Subcutaneous abdominal adipose tissue (tissue), 5 donors: ENCODE measurements at regions not wholly inside any gene's neighbourhood (a gene's known extent, or its start where the extent isn't known, plus 50 kb on each side); places are given as distances from the start of the nearest gene placed in this dataset.
"Not testable (repeated sequence)": the region's sequence is repeated elsewhere in the genome, so short reads cannot be mapped to it uniquely, and the experiment has no call there.

Experiments used
- H3K27ac ChIP-seq: one replicate; pipeline ENCODE4 v1.7.0; 2013; ENCODE audit warnings: low read depth, mild to moderate bottlenecking, inconsistent platforms, low read length, moderate library complexity
- H3K27me3 ChIP-seq, 5 donors: one replicate each; pipeline ENCODE4 v1.7.0; 2013; ENCODE audit warnings: low read length in 5 of 5, inconsistent platforms in 1 of 5; ENCODE audit not compliant: control insufficient read depth in 5 of 5, insufficient read depth in 4 of 5
- H3K36me3 ChIP-seq, 5 donors: one replicate each; pipeline ENCODE4 v1.7.0; 2013; ENCODE audit warnings: low read length in 5 of 5; ENCODE audit not compliant: control insufficient read depth in 5 of 5, insufficient read depth in 5 of 5
- H3K4me1 ChIP-seq, 5 donors: one replicate each; pipeline ENCODE4 v1.7.0; 2013; ENCODE audit warnings: low read length in 5 of 5, mild to moderate bottlenecking in 3 of 5, moderate library complexity in 1 of 5; ENCODE audit not compliant: control insufficient read depth in 5 of 5, insufficient read depth in 5 of 5
- H3K4me3 ChIP-seq, 5 donors: one replicate each; pipeline ENCODE4 v1.7.0; 2013; ENCODE audit warnings: low read length in 5 of 5, low read depth in 1 of 5
- H3K9ac ChIP-seq, 5 donors: one replicate each; pipeline ENCODE4 v1.7.0; 2013; ENCODE audit warnings: low read length in 5 of 5, mild to moderate bottlenecking in 4 of 5, moderate library complexity in 3 of 5
- H3K9me3 ChIP-seq, 5 donors: one replicate each; pipeline ENCODE4 v1.7.0; 2013; ENCODE audit warnings: low read length in 5 of 5; ENCODE audit not compliant: control insufficient read depth in 5 of 5
- donor health status: healthy.
- donor health status: healthy.
- donor health status: healthy.
- donor health status: healthy.
- donor health status: healthy.

DNA sequence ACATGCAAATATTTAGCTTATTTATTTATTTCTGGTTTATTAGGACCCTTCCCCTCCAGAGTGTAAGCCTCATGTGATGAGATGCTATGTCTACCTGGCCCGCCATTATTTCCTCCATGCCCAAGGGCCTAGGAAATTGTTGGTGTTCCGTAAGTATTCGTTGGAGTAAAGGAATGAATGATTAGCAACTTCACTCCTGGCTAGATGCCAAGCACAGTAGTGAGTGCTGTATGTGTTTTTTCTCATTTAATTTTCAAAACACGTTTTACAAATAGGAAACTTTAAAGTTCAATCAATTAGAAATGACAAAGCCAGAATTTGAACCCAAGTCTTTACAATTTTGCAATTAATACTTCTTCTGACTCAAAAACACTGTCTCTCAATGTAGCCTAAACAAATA is 253.8 kb downstream of the BCAT1 start:
- Histone ChIP-seq H3K27ac (no peak overlapping the region), H3K9me3 (no peaks in the 10 kb centered on the region), H3K36me3 (no peaks in the 10 kb centered on the region), H3K4me1 (peaks cover 0 to 33% (median 0%) of the 10 kb centered on the region in 5 donors), H3K27me3 (no peaks in the 10 kb centered on the region), H3K4me3 (no peak overlapping the region), H3K9ac (no peak overlapping the region)

DNA sequence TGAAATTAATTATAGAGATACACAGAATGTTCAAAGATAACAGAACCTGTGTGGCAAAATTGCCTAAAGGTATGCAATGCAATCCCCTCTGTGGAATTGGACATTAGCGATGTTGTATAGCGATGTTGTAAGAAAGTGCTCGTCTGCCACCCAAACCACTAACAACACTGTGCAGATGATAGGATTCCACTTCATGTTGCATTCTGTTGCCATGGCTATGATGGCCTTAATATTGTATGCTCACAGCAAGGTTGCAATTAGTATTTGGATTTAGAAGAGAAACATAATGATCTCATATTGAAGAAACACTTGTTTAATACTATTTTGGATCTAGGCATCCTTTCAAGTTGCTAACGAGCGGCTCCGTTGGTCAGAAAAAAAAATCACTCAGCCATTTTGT is 260.3 kb downstream of the BCAT1 start:
- no peak overlapping the region for H3K9ac ChIP-seq
- H3K27ac ChIP-seq = no peak overlapping the region
- H3K4me3 ChIP-seq = no peak overlapping the region
- no peaks in the 10 kb centered on the region for H3K4me1 ChIP-seq
- no peaks in the 10 kb centered on the region for H3K36me3 ChIP-seq
- no peaks in the 10 kb centered on the region for H3K9me3 ChIP-seq
- H3K27me3 ChIP-seq = no peaks in the 10 kb centered on the region

DNA sequence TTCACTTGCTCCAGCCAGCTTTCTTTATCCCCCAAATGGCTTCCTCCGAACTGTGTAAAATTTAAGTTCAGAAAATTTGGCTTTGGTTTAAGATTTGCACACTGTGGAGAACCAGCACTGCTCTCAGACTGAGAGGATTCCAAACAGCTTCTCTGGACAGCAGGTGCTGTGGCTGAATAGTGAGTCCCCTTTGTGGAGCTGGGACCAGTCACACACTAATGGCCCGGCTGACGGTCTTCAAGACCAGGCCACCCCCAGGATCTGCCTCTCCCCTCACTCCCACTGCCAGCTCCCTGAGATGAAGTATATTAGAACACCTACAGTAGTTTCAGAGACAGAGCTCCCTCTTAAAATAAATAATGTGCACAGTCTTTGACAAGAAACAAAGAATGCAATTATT is 267.3 kb downstream of the BCAT1 start:
- H3K9me3 ChIP-seq = no peaks in the 10 kb centered on the region
- no peaks in the 10 kb centered on the region for H3K36me3 ChIP-seq
- H3K9ac ChIP-seq = no peak overlapping the region
- H3K27ac ChIP-seq = no peak overlapping the region
- H3K4me3 ChIP-seq = no peak overlapping the region
- peaks cover 0 to 8% (median 4%) of the 10 kb centered on the region in 5 donors for H3K4me1 ChIP-seq
- no peaks in the 10 kb centered on the region for H3K27me3 ChIP-seq

GRCh38 chr12:24679126-24679525 is 269.8 kb downstream of the BCAT1 start:
- H3K36me3 ChIP-seq = no peaks in the 10 kb centered on the region
- H3K4me1 ChIP-seq = peaks cover 0 to 8% (median 4%) of the 10 kb centered on the region in 5 donors
- no peaks in the 10 kb centered on the region for H3K27me3 ChIP-seq
- no peak overlapping the region for H3K4me3 ChIP-seq
- H3K9ac ChIP-seq = no peak overlapping the region
- H3K27ac ChIP-seq = no peak overlapping the region
- peaks cover 0 to 2% (median 0%) of the 10 kb centered on the region in 5 donors for H3K9me3 ChIP-seq

DNA sequence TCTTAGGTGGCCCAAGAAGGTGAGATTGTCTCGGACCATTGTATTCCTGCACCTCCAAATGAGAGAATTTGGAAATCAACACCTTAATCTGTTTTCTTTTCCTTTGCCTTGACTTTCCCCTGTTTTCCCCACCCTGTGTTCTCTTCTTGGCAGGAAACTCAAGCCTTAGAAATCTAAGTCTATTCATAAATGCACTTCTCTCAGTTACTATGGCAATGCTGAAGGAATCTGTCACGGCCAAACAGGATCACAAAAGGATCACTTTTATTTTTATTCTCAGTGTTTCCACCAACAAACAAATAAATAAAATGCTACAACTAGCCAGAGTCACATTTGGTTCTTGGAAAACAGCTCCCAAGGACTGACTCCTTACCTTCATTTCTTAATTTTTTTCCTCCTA is 270.5 kb downstream of the BCAT1 start:
- Histone ChIP-seq H3K4me1 (peaks cover 0 to 8% (median 4%) of the 10 kb centered on the region in 5 donors), H3K4me3 (no peak overlapping the region), H3K27ac (no peak overlapping the region), H3K27me3 (no peaks in the 10 kb centered on the region), H3K36me3 (no peaks in the 10 kb centered on the region), H3K9me3 (peaks cover 0 to 2% (median 0%) of the 10 kb centered on the region in 5 donors), H3K9ac (no peak overlapping the region)

DNA sequence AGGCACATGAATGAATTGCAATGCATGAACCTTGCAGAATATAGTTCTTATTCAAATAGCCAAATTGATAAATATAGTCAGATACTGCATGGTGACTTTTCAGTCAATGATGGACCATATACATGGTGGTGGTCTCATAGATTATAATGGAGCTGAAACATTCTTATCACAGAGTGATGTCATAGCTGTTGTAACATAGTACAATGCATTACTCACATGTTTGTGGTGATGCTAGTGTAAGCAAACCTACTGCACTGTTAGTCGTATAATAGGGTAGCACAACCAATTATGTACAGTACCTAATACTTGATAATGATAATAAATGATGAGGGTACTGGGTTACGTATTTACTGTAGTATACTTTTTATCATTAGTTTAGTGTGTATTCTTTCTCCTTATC is 280.3 kb downstream of the BCAT1 start:
- H3K4me1 ChIP-seq = no peaks in the 10 kb centered on the region
- H3K36me3 ChIP-seq = no peaks in the 10 kb centered on the region
- no peak overlapping the region for H3K9ac ChIP-seq
- no peaks in the 10 kb centered on the region for H3K9me3 ChIP-seq
- no peaks in the 10 kb centered on the region for H3K27me3 ChIP-seq
- H3K4me3 ChIP-seq = no peak overlapping the region
- H3K27ac ChIP-seq = no peak overlapping the region

DNA sequence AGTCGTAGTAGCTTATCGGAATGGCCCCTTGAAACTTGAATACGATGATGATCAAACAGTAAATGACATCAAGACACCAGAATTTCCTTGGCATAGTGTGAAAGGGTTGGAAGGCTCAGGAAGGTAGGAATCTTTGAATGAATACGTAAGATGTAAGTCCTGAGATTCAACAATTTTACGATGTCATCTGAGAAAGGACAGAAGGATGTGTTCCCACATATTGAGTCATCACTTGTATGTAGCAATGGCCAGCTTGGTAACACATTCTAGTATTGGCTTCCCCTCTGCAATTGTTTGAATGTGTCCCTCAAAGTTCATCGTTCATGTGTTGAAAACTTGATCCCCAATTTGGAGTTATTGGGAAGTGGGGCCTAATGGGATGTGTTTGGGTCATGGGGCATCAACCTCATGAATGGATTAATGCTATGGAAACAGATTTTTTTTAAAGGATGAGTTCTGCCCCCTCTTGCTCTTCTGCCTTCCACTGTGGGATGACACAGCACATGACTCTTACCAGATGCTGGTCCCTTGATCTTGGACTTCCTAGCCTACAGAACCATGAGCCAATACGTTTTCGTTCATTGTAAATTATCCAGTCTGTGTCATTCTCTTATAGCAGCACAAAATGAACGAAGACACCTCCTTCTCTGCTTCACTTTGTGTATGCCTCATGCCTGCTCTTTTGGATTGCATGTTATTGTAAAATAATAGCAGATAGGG is 284.6 kb downstream of the BCAT1 start:
- Histone ChIP-seq H3K27ac (no peak overlapping the region), H3K9ac (no peak overlapping the region), H3K9me3 (no peaks in the 10 kb centered on the region), H3K4me3 (no peak overlapping the region), H3K27me3 (no peaks in the 10 kb centered on the region), H3K36me3 (no peaks in the 10 kb centered on the region), H3K4me1 (peaks cover 0 to 12% (median 10%) of the 10 kb centered on the region in 5 donors)

- H3K36me3 ChIP-seq = no peaks in the 10 kb centered on the region
- H3K27me3 ChIP-seq = no peaks in the 10 kb centered on the region
- H3K4me3 ChIP-seq = no peak overlapping the region
- H3K9ac ChIP-seq = no peak overlapping the region
- H3K9me3 ChIP-seq = no peaks in the 10 kb centered on the region
- H3K27ac ChIP-seq = no peak overlapping the region
- H3K4me1 ChIP-seq = peaks cover 0 to 12% (median 10%) of the 10 kb centered on the region in 5 donors
Observed at GRCh38 chr12:24661657-24662096, 287.2 kb downstream of the BCAT1 start.

- no peak overlapping the region for H3K27ac ChIP-seq
Observed at GRCh38 chr12:24659016-24659415, 289.9 kb downstream of the BCAT1 start.

GRCh38 chr12:24654344-24654743 is 294.6 kb downstream of the BCAT1 start:
- not testable (repeated sequence) for H3K9me3 ChIP-seq, H3K9ac ChIP-seq, H3K4me1 ChIP-seq, H3K4me3 ChIP-seq, H3K27ac ChIP-seq, H3K27me3 ChIP-seq, H3K36me3 ChIP-seq

More at GRCh38 chr12:24659016-24659415, 289.9 kb downstream of the BCAT1 start:
- Histone ChIP-seq H3K36me3 (no peaks in the 10 kb centered on the region), H3K9ac (no peak overlapping the region), H3K27me3 (no peaks in the 10 kb centered on the region), H3K4me1 (peaks cover 0 to 12% (median 10%) of the 10 kb centered on the region in 5 donors), H3K4me3 (no peak overlapping the region), H3K9me3 (peaks cover 0 to under 1% (median 0%) of the 10 kb centered on the region in 5 donors)
